H1 (cell line): ENCODE measurements at regions not wholly inside any gene's neighbourhood (a gene's known extent, or its start where the extent isn't known, plus 50 kb on each side); places are given as distances from the start of the nearest gene placed in this dataset.

Experiments
- CTCF ChIA-PET: fragments of 300-600 bp; sonication (Branson Sonifier 250); formaldehyde crosslinking; loops from one replicate; lab custom pipeline; 2021; ENCODE audit not compliant: partially characterized antibody; lab: Charles Lee
- POLR2A ChIA-PET: fragments of 300-600 bp; sonication (Branson Sonifier 250); formaldehyde crosslinking; loops from one replicate; lab custom pipeline; 2021; ENCODE audit warnings: inconsistent platforms; ENCODE audit not compliant: partially characterized antibody; lab: Charles Lee
- DNase-seq, 2 experiments: peaks; one replicate each; pipeline versions ENCODE4 v3.0.0 to v3.0.0-alpha.2; 2010 to 2022; ENCODE audit warnings: low spot score in 2 of 2, low read depth in 1 of 2, mixed read lengths in 1 of 2
- FAIRE-seq: peaks from 2 replicates; lab custom pipeline; 2011; peaks lifted over from hg19 to GRCh38; lab: Jason Lieb, UNC
- H2AFZ ChIP-seq: 2 replicates; pipeline ENCODE4 v1.8.1; 2012; ENCODE audit warnings: low read length, inconsistent platforms
- H2AK5ac ChIP-seq: 2 replicates; pipeline ENCODE4 v1.6.1; 2013; ENCODE audit warnings: low read depth, low read length
- H2BK120ac ChIP-seq: replicated peaks from 2 replicates; pipeline ENCODE3; 2013; ENCODE audit warnings: low read depth, low read length, inconsistent platforms
- H2BK12ac ChIP-seq: 2 replicates; pipeline ENCODE4 v1.6.1; 2013; ENCODE audit warnings: low read depth, low read length
- H2BK15ac ChIP-seq: 2 replicates; pipeline ENCODE4 v1.6.1; 2013; ENCODE audit warnings: low read length
- H2BK20ac ChIP-seq: 2 replicates; pipeline ENCODE4 v1.6.1; 2013; ENCODE audit warnings: low read length
- H2BK5ac ChIP-seq: 2 replicates; pipeline ENCODE4 v1.6.1; 2013; ENCODE audit warnings: low read depth, low read length
- H3K14ac ChIP-seq: 2 replicates; pipeline ENCODE4 v1.6.1; 2013; ENCODE audit warnings: inconsistent platforms; ENCODE audit not compliant: insufficient read length
- H3K18ac ChIP-seq: 2 replicates; pipeline ENCODE4 v1.6.1; 2013; ENCODE audit warnings: low read length; ENCODE audit errors: extremely low read depth
- H3K23ac ChIP-seq: 2 replicates; pipeline ENCODE4 v1.6.1; 2013; ENCODE audit warnings: inconsistent platforms; ENCODE audit not compliant: insufficient read length
- H3K23me2 ChIP-seq: 2 replicates; pipeline ENCODE4 v1.6.1; 2013; ENCODE audit warnings: low read depth, low read length
- H3K27ac ChIP-seq: 2 replicates; pipeline ENCODE4 v1.6.1; 2011; ENCODE audit warnings: low read depth, low read length, inconsistent platforms
- H3K27me3 ChIP-seq, 4 experiments: replicated peaks in 1 of 4; 1 replicate in 1 of 4; 2 replicates in 3 of 4; pipeline versions ENCODE4 v1.6.1 to v1.8.1; 2011 to 2013; ENCODE audit warnings: low read length in 3 of 4, mild to moderate bottlenecking in 3 of 4, inconsistent platforms in 2 of 4, mixed read lengths in 2 of 4, moderate library complexity in 1 of 4; ENCODE audit not compliant: control insufficient read depth in 3 of 4, insufficient read depth in 3 of 4; ENCODE audit errors: extremely low read depth in 1 of 4
- H3K36me3 ChIP-seq, 4 experiments: 2 replicates each; pipeline versions ENCODE4 v1.6.1 to v1.8.1; 2011 to 2013; ENCODE audit warnings: mild to moderate bottlenecking in 4 of 4, low read length in 3 of 4, moderate library complexity in 2 of 4, control low read depth in 1 of 4, inconsistent platforms in 1 of 4; ENCODE audit not compliant: insufficient read depth in 4 of 4, control insufficient read depth in 2 of 4
- H3K4ac ChIP-seq: replicated peaks from 2 replicates; pipeline ENCODE3; 2013; ENCODE audit warnings: low read length, low read depth, mixed read lengths, inconsistent platforms; ENCODE audit not compliant: insufficient read length
- H3K4me1 ChIP-seq, 4 experiments: replicated peaks in 1 of 4; 1 replicate in 1 of 4; 2 replicates in 3 of 4; pipeline versions ENCODE4 v1.6.1 to v1.8.1; 2011 to 2013; ENCODE audit warnings: low read length in 3 of 4, inconsistent platforms in 2 of 4, mixed read lengths in 1 of 4; ENCODE audit not compliant: insufficient read depth in 4 of 4, control insufficient read depth in 3 of 4
- H3K4me2 ChIP-seq, 2 experiments: 2 replicates each; pipeline versions ENCODE4 v1.6.1 to v1.8.1; 2011 to 2013; ENCODE audit warnings: low read depth in 2 of 2, low read length in 2 of 2, control low read depth in 1 of 2, inconsistent platforms in 1 of 2, mild to moderate bottlenecking in 1 of 2; ENCODE audit not compliant: insufficient read depth in 1 of 2
- H3K4me3 ChIP-seq, 4 experiments: fragments of 200-600, 300-600 bp in 1 of 4; sonication (generic), shearing (Covaris generic), sonication (Bioruptor Twin) in 1 of 4; 2 replicates each; pipeline versions ENCODE4 v1.5.1 to v1.8.1; 2011 to 2016; ENCODE audit warnings: low read length in 4 of 4, low read depth in 3 of 4, control low read depth in 2 of 4, inconsistent platforms in 2 of 4, mild to moderate bottlenecking in 2 of 4, mixed read lengths in 1 of 4, moderate library complexity in 1 of 4; ENCODE audit not compliant: insufficient read depth in 2 of 4; ENCODE audit errors: extremely low read depth in 1 of 4
- H3K56ac ChIP-seq: replicated peaks from 2 replicates; pipeline ENCODE3; 2013; ENCODE audit warnings: low read depth, mild to moderate bottlenecking, mixed read lengths, low read length, inconsistent platforms; ENCODE audit not compliant: insufficient read length
- H3K79me1 ChIP-seq: 2 replicates; pipeline ENCODE4 v1.6.1; 2013; ENCODE audit warnings: low read depth, low read length, control low read depth
- H3K79me2 ChIP-seq, 2 experiments: 2 replicates each; pipeline versions ENCODE4 v1.6.1 to v1.8.1; 2012 to 2013; ENCODE audit warnings: low read length in 2 of 2, mild to moderate bottlenecking in 2 of 2, inconsistent platforms in 1 of 2; ENCODE audit not compliant: insufficient read depth in 2 of 2, control insufficient read depth in 1 of 2
- H3K9ac ChIP-seq, 4 experiments: replicated peaks in 1 of 4; 1 replicate in 1 of 4; 2 replicates in 3 of 4; pipeline versions ENCODE4 v1.6.1 to v1.8.1; 2011 to 2013; ENCODE audit warnings: low read depth in 3 of 4, low read length in 3 of 4, control low read depth in 2 of 4, mild to moderate bottlenecking in 2 of 4, moderate library complexity in 2 of 4, inconsistent platforms in 1 of 4; ENCODE audit errors: extremely low read depth in 1 of 4
- H3K9me3 ChIP-seq, 2 experiments: 2 replicates each; pipeline versions ENCODE4 v1.6.1 to v1.8.1; 2012 to 2013; ENCODE audit warnings: mild to moderate bottlenecking in 2 of 2, moderate library complexity in 2 of 2, control low read depth in 1 of 2, inconsistent platforms in 1 of 2, low read depth in 1 of 2, low read length in 1 of 2, mixed read lengths in 1 of 2; ENCODE audit not compliant: insufficient read depth in 2 of 2
- H4K20me1 ChIP-seq, 2 experiments: replicated peaks in 1 of 2; 2 replicates each; pipeline versions ENCODE3 to v1.8.1; 2011 to 2013; ENCODE audit warnings: inconsistent platforms in 2 of 2, low read length in 2 of 2, mild to moderate bottlenecking in 1 of 2; ENCODE audit not compliant: insufficient read depth in 2 of 2, control insufficient read depth in 1 of 2
- H4K5ac ChIP-seq: 2 replicates; pipeline ENCODE4 v1.6.1; 2013; ENCODE audit warnings: low read length, low read depth, mixed read lengths, inconsistent platforms; ENCODE audit not compliant: insufficient read length
- H4K8ac ChIP-seq: 2 replicates; pipeline ENCODE4 v1.8.0; 2013; ENCODE audit warnings: mild to moderate bottlenecking, moderate library complexity, low read length, inconsistent platforms; ENCODE audit not compliant: insufficient read depth; ENCODE audit errors: extremely low read depth
- H4K91ac ChIP-seq: replicated peaks from 2 replicates; pipeline ENCODE3; 2013; ENCODE audit warnings: low read length, mixed read lengths, inconsistent platforms; ENCODE audit not compliant: insufficient read length
- CBX5 ChIP-seq: fragments of 300-800, 300-1000 bp; sonication (generic); IDR thresholded peaks from 2 replicates; pipeline ENCODE4 v1.7.1; 2016; ENCODE audit warnings: antibody characterized with exemption, low read length, low read depth
- GTF2F1 ChIP-seq: IDR thresholded peaks from 2 replicates; pipeline ENCODE4 v1.6.1; 2012; ENCODE audit warnings: low read depth, low read length, improper control_type of control experiment, borderline replicate concordance
- NANOG ChIP-seq: IDR thresholded peaks from 2 replicates; pipeline ENCODE4 v1.6.1; 2011; ENCODE audit warnings: low read length, low read depth, mild to moderate bottlenecking, inconsistent platforms; ENCODE audit not compliant: insufficient read depth, poor library complexity, severe bottlenecking
- POLR2A ChIP-seq, 2 experiments: IDR thresholded peaks; 1 replicate in 1 of 2; 2 replicates in 1 of 2; pipeline ENCODE4 v1.6.1; 2011; ENCODE audit warnings: low read depth in 2 of 2, low read length in 2 of 2, mild to moderate bottlenecking in 2 of 2; ENCODE audit errors: control extremely low read depth in 1 of 2
- SP2 ChIP-seq: IDR thresholded peaks from 2 replicates; pipeline ENCODE4 v1.6.1; 2012; ENCODE audit warnings: mild to moderate bottlenecking, low read length, inconsistent platforms
- ZNF274 ChIP-seq: IDR thresholded peaks from 2 replicates; pipeline ENCODE4 v1.7.0; 2012; ENCODE audit warnings: low read length, borderline replicate concordance; ENCODE audit errors: extremely low read depth
- WGBS, 2 experiments: shearing (Covaris generic) in 1 of 2; methylation state at CpG; one replicate each; pipeline versions ENCODE4 v1.1.6 to v1.1.7; 2013 to 2015; ENCODE audit warnings: low lambda C conversion rate in 2 of 2, mixed read lengths in 2 of 2, inconsistent platforms in 1 of 2, low coverage in 1 of 2, missing lambda C conversion rate in 1 of 2; ENCODE audit not compliant: insufficient replicate concordance in 2 of 2, insufficient coverage in 1 of 2, insufficient read length in 1 of 2; ENCODE audit errors: extremely low coverage in 1 of 2, missing lambda C conversion rate in 1 of 2; 5-methylcytosine and 5-hydroxymethylcytosine counted together
- TF ChIP-seq, protein P1 (sequence below): IDR thresholded peaks from 2 replicates; pipeline ENCODE4 v1.6.1; 2011; ENCODE audit warnings: low read length, improper control_type of control experiment

DNA sequence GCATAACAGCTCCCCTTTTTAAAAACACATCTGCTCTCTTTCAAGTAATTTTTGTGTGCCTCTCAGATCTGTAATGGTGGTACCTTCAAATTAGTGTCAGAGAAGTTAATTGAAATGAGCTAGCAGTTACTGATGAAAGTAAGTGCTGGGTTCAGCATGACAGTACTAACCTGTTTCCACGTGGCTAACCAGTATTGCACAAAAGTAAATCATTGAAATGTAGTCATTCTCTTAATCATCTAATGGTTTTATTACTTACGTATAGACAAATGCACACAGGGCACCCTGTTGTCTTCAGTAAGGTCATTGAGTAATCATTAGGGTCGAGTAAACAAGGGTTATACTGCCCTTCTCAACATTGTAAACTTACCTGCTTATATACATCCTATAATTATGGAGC, 157.8 kb upstream of the PRR16 start:
- no peak overlapping the region for H3K14ac ChIP-seq
- CTCF ChIA-PET: no interaction called here
- no peak overlapping the region for H2BK12ac ChIP-seq
- no peak overlapping the region for H3K23ac ChIP-seq
- no peak overlapping the region for H4K91ac ChIP-seq
- FAIRE-seq (no peak), DNase-seq (no peak)
- H4K5ac ChIP-seq: no peak overlapping the region
- no peaks in the 10 kb centered on the region for H3K4me1 ChIP-seq
- H3K4me2 ChIP-seq: no peak overlapping the region
- no peaks in the 10 kb centered on the region for H3K36me3 ChIP-seq
- H2BK15ac ChIP-seq: no peak overlapping the region
- WGBS, 2 experiments: 87% methylated on average over 3 of the region's 3 CpGs; no CpG with 5 or more reads in 1 of the 2 experiments
- H2BK120ac ChIP-seq: no peak overlapping the region
- TF ChIP-seq POLR2A (IDR thresholded peaks at IDR 0.05; ENCODE audit: control extremely low read depth in 1 of 2, low read depth in 2 of 2, low read length in 2 of 2): no peak
- TF ChIP-seq CBX5: no peak
- TF ChIP-seq, protein P1, sequence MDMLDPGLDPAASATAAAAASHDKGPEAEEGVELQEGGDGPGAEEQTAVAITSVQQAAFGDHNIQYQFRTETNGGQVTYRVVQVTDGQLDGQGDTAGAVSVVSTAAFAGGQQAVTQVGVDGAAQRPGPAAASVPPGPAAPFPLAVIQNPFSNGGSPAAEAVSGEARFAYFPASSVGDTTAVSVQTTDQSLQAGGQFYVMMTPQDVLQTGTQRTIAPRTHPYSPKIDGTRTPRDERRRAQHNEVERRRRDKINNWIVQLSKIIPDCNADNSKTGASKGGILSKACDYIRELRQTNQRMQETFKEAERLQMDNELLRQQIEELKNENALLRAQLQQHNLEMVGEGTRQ: no peak
- TF ChIP-seq SP2: no peak
- no peak for TF ChIP-seq NANOG
- TF ChIP-seq GTF2F1: no peak
- TF ChIP-seq ZNF274: no peak
- no peak overlapping the region for H3K4ac ChIP-seq
- no peaks in the 10 kb centered on the region for H3K9me3 ChIP-seq
- H3K4me3 ChIP-seq: no peak overlapping the region
- no peak overlapping the region for H2BK5ac ChIP-seq
- H3K27me3 ChIP-seq: no peaks in the 10 kb centered on the region
- H2AK5ac ChIP-seq: no peak overlapping the region
- H2BK20ac ChIP-seq: no peak overlapping the region
- H4K20me1 ChIP-seq: no peaks in the 10 kb centered on the region
- no peak overlapping the region for H3K56ac ChIP-seq
- H3K79me2 ChIP-seq: no peaks in the 10 kb centered on the region
- no peak overlapping the region for H2AFZ ChIP-seq
- H3K18ac ChIP-seq: no peak overlapping the region
- no peak overlapping the region for H4K8ac ChIP-seq
- H3K23me2 ChIP-seq: no peaks in the 10 kb centered on the region
- H3K27ac ChIP-seq: no peak overlapping the region
- H3K79me1 ChIP-seq: no peaks in the 10 kb centered on the region
- no peak overlapping the region for H3K9ac ChIP-seq
- POLR2A ChIA-PET: no interaction called here
